HG02623 (cell line): ENCODE measurements at regions not wholly inside any gene's neighbourhood (a gene's known extent, or its start where the extent isn't known, plus 50 kb on each side); places are given as distances from the start of the nearest gene placed in this dataset.
"Not testable (repeated sequence)": the region's sequence is repeated elsewhere in the genome, so short reads cannot be mapped to it uniquely, and the experiment has no call there.

Source experiments
- ATAC-seq: cut with Tn5 transposase; IDR thresholded peaks from one replicate; pipeline ENCODE4 v1.9.1; 2021; ENCODE audit warnings: moderate library complexity; ENCODE audit not compliant: unreplicated experiment

GRCh38 chr16:29116207-29116606 lies 131.4 kb downstream of the LAT start:
- ATAC-seq: not testable (repeated sequence)

GRCh38 chr16:29115802-29116141 lies 130.9 kb downstream of the LAT start:
- not testable (repeated sequence) for ATAC-seq

- ATAC-seq: not testable (repeated sequence)
Measured at GRCh38 chr16:29114989-29115801, 130.3 kb downstream of the LAT start.

DNA sequence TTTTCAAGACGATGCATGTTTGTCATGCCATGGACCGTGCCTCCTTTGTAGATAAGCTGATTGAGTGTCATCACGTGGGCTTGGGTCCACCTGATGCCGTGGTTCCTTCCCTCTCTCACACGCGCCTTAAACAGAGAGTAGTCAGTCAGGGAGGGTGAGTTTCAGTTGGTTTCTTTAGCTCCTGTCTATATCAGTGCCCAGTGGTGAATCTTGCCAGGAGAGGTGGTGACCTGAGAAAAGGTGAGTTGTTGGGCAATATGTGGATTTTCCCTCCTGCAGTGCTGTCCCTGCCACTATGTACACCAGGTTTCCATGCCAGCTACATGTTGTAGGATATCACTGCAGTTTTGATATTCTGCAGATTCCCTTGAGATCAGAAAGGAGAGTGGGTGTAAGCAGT lies 129.7 kb downstream of the LAT start:
- no peak for ATAC-seq

DNA sequence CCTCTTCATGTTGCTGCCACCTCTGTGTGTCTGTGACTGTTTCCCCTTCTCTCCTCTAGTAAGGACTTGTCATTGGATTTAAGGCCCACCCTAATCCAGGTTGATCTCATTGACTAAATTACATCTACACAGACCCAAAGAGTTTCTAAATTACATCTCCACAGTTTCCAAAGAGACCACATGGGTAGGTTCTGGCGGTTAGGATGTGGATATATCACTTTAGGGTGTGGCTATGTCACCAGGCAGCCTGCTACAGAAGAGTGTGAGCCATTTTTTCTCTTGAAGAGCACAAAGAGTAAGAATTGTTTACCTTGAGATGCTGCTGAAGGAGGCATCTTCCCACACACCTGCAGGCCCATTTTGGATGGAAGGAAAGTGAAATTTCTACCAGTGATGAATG lies 128.6 kb downstream of the LAT start:
- ATAC-seq: not testable (repeated sequence)

GRCh38 chr16:29112755-29113347 lies 128.0 kb downstream of the LAT start:
- ATAC-seq: no peak

GRCh38 chr16:29111901-29112680 lies 127.2 kb downstream of the LAT start:
- not testable (repeated sequence) for ATAC-seq

GRCh38 chr16:29111421-29111820 lies 126.6 kb downstream of the LAT start:
- ATAC-seq: no peak

DNA sequence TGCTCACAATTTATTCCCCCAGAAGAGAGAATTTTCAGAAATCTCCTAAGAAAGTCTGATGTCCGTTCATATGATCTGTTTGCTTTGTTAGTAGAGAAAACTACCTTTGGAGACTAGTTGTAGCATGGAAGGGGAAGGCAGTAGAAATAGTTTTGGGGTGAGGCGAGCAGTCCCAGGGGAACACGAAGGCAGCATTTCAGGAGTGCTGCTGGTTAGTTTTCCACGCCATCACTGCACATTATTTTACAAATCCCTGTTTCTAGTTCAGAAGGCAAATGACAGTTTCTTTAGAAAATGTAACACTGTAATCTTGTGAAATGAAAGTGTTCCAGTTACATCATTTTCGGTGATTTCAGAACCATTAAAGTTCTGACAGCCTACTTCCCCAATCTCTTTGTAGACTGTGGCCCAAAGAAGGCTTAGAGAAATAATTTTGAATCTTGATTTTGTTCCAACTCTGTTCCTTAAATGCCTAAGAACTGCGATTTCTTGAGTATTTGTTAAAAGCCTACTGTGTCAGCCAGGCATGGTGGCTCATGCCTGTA lies 123.8 kb downstream of the LAT start:
- not testable (repeated sequence) for ATAC-seq

DNA sequence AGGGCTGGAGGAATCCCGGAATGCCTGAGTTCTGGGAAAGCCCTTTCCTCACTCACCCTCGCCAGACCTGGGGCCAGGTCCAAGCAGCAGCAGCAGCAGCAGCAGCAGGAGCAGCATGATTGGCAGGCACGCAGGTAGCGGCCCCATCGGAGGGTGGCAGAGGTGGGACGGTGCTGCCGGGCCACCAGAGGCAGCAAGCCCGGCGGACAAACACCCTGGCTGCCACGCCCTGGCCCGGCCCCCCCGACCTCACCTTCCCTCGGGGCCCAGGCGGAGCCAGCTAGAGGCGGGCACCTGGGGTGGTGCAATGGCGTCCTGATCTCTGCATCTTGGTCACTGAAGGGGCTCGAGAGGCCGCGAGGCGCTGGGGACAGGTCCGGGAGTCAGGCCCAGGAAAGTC lies 122.4 kb downstream of the LAT start:
- no peak for ATAC-seq

DNA sequence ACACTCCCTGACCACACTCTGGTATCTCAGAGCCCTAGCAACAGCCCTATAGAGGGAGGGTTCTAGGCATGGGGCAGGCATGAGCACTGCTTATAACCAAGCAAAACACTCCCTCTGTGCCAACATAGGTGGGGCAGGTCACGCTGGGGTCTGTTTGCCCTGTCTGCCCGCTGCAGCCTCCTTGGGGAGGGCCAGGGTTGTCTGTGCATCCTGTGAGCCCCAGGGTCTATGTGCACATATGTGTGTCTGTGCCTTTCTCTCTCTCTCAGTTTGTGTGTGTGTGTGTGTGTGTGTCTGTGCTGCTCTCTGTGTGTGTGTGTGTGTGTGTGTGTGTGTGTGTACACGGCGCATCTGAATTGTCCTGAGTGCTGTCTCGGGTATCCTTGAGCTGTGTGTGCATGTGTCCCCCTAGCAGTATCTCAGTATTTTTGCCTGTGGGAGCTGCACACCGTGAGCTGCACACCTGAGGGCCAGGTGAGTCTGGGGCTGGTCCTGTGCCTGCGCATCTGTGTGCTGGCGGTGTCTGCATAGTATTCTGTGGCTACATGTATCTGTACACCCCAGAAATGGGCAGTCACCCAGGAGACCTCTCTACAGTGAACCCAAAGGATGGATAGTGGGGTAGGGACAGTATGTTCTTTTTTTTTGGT lies 121.5 kb downstream of the LAT start:
- ATAC-seq: not testable (repeated sequence)

DNA sequence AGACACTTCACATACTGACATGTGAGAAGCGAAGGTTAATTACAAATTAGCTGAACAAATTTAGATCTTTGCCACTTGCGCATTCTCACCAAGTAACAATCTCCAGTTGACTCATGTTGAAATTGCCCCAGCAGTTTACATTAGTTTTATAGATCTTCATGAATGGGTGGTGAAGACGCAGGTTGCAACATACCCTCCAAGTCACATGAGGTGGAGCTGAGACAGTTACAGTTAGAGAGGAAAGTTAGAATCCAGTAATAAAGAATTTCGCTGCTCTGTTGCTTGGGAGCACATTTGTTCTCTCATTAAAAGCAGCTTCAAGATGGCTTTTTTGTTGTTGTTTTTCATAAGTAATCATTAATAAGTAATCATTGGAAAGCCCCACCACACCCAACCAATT lies 119.7 kb downstream of the LAT start:
- ATAC-seq: not testable (repeated sequence)

DNA sequence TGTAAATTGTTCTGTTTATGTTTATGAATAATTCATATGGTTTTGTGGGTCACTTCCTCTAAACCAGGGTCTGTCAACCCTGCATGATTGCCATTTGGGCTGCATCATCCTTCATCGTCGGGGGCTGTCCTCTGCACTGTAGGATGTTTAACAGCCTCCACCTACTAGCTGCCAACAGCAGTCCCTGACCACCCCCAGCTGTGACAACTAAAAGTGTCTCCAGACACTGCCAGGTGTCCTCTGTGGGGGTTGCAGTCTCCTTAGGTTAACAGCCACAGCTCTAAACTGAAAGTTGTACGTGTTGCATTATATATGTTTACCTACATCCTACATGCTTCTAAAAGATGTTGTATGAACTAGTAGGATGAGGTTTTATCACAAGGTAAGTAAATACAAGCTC lies 113.1 kb downstream of the LAT start:
- ATAC-seq: not testable (repeated sequence)

DNA sequence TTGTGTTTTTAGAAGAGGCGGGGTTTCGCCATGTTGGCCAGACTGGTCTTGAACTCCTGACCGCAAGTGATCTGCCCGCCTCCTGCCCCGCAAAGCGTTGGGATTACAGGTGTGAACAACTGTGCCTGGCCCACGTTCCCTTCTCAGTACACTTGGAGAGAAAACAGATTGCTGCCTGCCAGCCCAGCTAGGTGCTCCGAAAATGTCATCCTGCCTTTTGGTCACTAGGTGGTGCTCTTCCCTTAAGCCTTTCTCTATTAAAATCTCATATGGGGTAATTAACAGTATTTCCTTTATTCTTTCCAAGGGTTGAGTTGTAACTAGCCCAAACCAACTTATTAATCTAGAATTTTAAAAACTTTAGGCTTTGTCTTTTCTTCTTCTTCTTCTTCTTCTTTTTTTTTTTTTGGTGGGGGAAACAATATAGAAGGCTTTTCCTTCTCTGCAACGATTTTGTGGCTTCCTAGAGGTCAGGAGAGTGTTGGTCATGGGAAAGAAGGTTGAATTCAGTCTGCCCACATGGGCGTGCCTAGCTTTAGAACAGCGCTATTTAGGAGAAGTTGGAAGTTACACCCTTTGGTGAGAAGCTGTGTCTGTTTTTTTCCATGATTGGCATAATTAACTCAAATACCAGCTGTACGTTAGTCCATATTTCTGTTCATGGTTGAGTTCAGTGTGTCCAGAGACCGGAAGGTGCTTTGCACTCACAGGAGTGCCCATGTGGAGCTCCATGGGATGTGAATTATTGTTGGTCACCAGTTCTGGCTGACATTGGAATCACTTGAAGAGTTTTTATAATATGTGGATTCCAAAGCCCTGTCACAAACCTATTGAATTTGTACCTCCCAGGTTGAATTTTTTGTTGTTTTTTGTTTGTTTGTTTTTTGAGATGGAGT lies 110.1 kb downstream of the LAT start:
- ATAC-seq: not testable (repeated sequence)

DNA sequence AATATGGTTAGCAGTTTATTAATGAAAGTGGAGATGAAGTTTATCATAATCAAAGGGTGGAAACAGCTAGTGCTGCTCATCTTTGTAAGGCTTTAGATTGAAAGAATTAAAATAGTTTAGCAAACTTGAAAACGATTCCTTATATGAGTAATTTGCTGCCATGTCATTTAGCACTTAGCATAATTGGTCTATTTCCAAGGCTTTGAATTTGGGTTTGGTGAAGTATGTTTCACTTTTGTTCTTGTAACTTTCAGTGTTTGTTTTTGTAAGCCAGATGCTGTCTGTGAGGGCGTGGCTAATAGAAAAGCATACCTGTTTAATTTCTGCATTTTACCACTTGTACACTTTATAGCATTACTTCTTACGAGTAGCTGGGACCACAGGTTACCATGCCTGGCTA lies 109.5 kb downstream of the LAT start:
- ATAC-seq: not testable (repeated sequence)

DNA sequence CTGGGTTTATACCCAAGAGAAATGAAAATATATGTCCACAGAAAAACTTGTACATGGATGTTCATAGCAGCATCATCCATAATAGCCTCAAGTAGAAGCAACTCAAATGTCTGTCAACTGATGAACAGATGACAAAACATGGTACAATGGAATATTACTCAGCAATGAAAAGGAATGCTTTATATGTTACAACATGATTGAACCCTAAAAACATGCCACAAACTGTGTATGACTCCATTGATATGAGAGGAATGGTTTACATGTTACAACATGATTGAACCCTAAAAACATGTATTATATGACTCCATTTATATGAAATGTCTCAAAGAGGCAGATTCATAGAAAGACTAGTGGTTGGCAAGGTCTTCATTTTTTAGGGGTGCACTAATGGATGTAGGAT lies 104.8 kb downstream of the LAT start:
- not testable (repeated sequence) for ATAC-seq

GRCh38 chr16:29087673-29088072 lies 102.8 kb downstream of the LAT start:
- ATAC-seq: not testable (repeated sequence)

- ATAC-seq: not testable (repeated sequence)
Measured at GRCh38 chr16:29081829-29082639, 97.2 kb downstream of the LAT start.
